ENCODE measurements at regions not wholly inside any gene's neighbourhood (a gene's known extent, or its start where the extent isn't known, plus 50 kb on each side); places are given as distances from the start of the nearest gene placed in this dataset.

DNA sequence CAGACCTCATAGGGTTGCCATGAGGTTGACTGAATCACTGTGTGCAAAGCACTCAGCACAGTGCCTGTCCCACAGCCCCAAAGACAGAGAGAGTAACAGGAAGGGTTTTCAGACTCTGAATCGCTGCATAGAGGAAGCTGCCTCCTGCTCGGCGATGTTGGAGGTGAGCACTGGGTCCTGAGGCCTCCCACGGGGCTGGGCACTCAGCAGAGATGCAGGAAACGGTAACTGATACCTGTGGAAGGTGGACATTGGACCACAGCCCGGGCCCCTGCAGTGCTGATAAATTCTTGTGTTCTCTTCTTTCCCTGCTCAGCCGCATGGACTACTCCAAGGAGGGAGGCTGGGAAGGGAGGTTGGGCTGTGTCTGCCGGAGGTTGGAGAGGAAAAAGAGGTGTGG lies 389.7 kb downstream of the PTPRU start:
- DNase-seq = no peak
- TF ChIP-seq CTCF (IDR thresholded peaks at IDR 0.05; ENCODE audit: low read depth, low read length) = no peak
- Histone ChIP-seq H3K9me3 (ENCODE audit: severe bottlenecking) (no peaks in the 10 kb centered on the region), H3K4me3 (ENCODE audit: low read depth, low read length) (no peak overlapping the region), H3K36me3 (no peaks in the 10 kb centered on the region), H3K27ac (no peak overlapping the region), H3K27me3 (ENCODE audit: insufficient read depth, low read depth, severe bottlenecking) (no peaks in the 10 kb centered on the region)

DNA sequence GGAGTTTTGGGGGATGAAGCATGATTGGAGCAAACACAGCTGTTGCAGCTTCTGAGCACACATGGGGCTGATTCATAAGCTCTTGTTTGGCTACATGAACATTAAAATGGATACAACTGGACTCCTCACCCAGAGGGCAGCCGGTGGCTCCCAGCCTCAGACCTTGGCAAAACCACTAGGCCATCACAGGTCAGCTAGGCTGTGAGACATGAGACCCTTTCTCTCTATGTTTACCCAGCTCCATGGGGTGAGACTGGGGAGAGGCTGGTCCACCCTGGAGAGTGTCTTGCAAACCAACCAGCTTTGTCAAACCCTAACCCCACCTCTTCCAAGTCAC lies 388.7 kb downstream of the PTPRU start:
- Histone ChIP-seq H3K27ac (no peak overlapping the region), H3K9me3 (ENCODE audit: severe bottlenecking) (no peaks in the 10 kb centered on the region), H3K27me3 (ENCODE audit: insufficient read depth, low read depth, severe bottlenecking) (no peaks in the 10 kb centered on the region), H3K36me3 (no peaks in the 10 kb centered on the region), H3K4me3 (ENCODE audit: low read depth, low read length) (no peak overlapping the region)
- no peak for TF ChIP-seq CTCF (IDR thresholded peaks at IDR 0.05; ENCODE audit: low read depth, low read length)
- DNase-seq = no peak

- H3K27me3 ChIP-seq (ENCODE audit: insufficient read depth, low read depth, severe bottlenecking) = no peaks in the 10 kb centered on the region
- no peaks in the 10 kb centered on the region for H3K36me3 ChIP-seq
- DNase-seq = no peak
- TF ChIP-seq CTCF (IDR thresholded peaks at IDR 0.05; ENCODE audit: low read depth, low read length) = no peak
- no peak overlapping the region for H3K4me3 ChIP-seq (ENCODE audit: low read depth, low read length)
- H3K9me3 ChIP-seq (ENCODE audit: severe bottlenecking) = no peaks in the 10 kb centered on the region
- H3K27ac ChIP-seq = no peak overlapping the region
Observed at GRCh38 chr1:29624320-29625083, 388.2 kb downstream of the PTPRU start.

GRCh38 chr1:29623501-29623900 lies 387.2 kb downstream of the PTPRU start:
- no peak for DNase-seq
- Histone ChIP-seq H3K27me3 (ENCODE audit: insufficient read depth, low read depth, severe bottlenecking) (no peaks in the 10 kb centered on the region), H3K27ac (no peak overlapping the region), H3K9me3 (ENCODE audit: severe bottlenecking) (no peaks in the 10 kb centered on the region), H3K4me3 (ENCODE audit: low read depth, low read length) (no peak overlapping the region), H3K36me3 (no peaks in the 10 kb centered on the region)
- no peak for TF ChIP-seq CTCF (IDR thresholded peaks at IDR 0.05; ENCODE audit: low read depth, low read length)

- Histone ChIP-seq H3K4me3 (ENCODE audit: low read depth, low read length) (no peak overlapping the region), H3K27me3 (ENCODE audit: insufficient read depth, low read depth, severe bottlenecking) (no peaks in the 10 kb centered on the region), H3K9me3 (ENCODE audit: severe bottlenecking) (no peaks in the 10 kb centered on the region), H3K27ac (no peak overlapping the region), H3K36me3 (no peaks in the 10 kb centered on the region)
- DNase-seq = no peak
- TF ChIP-seq CTCF (IDR thresholded peaks at IDR 0.05; ENCODE audit: low read depth, low read length) = no peak
Observed at GRCh38 chr1:29621826-29622435, 385.6 kb downstream of the PTPRU start.

GRCh38 chr1:29620631-29621030 lies 384.3 kb downstream of the PTPRU start:
- H3K9me3 ChIP-seq (ENCODE audit: severe bottlenecking) = no peaks in the 10 kb centered on the region
- no peaks in the 10 kb centered on the region for H3K36me3 ChIP-seq
- no peak overlapping the region for H3K4me3 ChIP-seq (ENCODE audit: low read depth, low read length)
- no peak overlapping the region for H3K27ac ChIP-seq
- no peak for DNase-seq
- no peak for TF ChIP-seq CTCF (IDR thresholded peaks at IDR 0.05; ENCODE audit: low read depth, low read length)
- H3K27me3 ChIP-seq (ENCODE audit: insufficient read depth, low read depth, severe bottlenecking) = no peaks in the 10 kb centered on the region
